ENCODE measurements at regions not wholly inside any gene's neighbourhood (a gene's known extent, or its start where the extent isn't known, plus 50 kb on each side); places are given as distances from the start of the nearest gene placed in this dataset.

DNA sequence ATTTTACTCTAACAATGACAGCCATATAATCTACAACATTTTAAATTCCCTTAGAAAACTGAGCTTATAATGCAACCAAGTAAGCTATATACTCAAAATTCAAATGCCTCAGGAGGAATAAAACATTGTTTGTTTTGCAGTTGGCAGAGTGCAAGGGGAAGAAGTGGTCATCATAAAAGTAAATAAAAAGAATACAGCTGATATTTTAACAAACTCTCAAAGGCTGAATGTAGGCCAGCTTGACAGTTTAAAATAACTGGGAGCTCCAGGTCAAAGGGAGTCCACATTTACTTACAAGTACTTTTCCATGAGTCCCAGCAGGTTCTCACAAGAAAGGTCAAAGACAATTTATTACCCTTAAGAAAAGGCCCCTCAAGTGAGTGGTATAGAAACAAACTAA lies 589.8 kb downstream of the BCKDHB start:
- no peak for DNase-seq

- DNase-seq = no peak
Measured at GRCh38 chr6:80690551-80691131, 584.2 kb downstream of the BCKDHB start.

DNA sequence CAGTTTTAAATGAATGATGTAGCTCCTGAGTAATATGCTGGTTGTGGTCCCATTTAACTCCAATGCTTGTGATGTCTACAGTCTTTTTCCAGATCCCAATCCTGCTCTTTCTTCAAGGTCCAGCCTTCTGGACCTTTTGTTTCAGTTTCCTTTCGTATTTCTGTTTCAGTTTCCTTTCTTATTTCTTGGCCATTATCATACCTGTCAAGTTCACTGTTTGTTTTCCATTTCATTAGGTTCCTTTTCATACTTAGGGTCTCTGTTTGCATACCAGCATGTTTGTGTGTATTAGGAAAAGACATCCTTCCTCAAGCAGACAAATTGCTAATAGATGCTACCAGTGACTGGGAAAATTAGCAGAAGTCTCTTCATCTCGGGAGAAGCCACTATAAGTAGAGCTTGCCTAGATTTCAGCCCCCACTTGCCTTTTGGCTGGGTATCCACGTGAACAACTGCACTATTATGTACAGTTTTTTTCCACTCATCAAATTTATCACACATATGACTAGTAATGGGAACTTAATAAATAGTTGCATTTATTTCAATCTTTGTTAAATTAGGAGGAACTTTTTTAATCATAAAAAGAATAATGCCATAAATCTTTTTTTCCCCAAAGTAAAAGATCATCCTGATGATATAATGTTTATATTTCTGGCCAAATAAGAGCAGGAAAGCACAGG lies 583.4 kb downstream of the BCKDHB start:
- no peak for DNase-seq

GRCh38 chr6:80679992-80680391 lies 573.5 kb downstream of the BCKDHB start:
- no peak for DNase-seq

GRCh38 chr6:80676386-80676785 lies 569.9 kb downstream of the BCKDHB start:
- no peak for DNase-seq

- no peak for DNase-seq
Measured at GRCh38 chr6:80674669-80675068, 568.2 kb downstream of the BCKDHB start.

DNA sequence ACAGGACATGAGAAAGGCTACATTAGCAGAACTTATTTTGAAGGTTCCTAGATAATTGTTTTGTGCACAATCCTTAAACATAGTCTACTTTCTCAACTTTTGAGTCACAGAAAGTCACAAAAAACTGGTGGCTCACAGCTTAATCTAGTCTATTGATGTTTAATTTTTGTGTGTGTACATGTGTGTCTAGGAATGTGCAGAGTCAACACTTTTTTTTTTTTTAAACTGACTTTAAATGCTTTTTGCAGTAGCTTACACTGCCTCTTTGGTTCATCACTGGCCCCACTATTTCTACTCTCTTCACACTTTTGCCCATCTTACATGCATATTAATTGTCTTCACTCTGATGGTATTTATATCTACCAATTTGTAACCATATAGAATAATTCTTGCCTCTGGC lies 566.9 kb downstream of the BCKDHB start:
- DNase-seq = no peak

DNA sequence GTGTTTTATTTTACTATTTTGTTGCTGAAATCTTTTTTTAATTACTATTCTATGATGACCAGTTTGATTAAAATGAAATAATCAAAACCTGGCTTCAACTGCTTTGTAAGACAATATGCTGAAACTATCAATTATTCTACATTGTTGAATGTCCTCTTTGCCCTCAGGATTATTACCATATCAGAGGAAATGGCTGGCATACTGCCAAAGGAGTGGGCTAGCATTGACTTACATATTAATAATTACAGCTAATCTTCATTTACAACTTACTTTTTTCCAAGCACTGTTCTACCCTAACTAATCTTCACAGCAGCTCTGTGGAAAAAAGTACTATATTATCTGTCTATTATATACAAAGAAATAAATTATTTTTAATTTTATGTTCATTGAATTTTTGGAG lies 560.5 kb downstream of the BCKDHB start:
- DNase-seq = no peak

DNA sequence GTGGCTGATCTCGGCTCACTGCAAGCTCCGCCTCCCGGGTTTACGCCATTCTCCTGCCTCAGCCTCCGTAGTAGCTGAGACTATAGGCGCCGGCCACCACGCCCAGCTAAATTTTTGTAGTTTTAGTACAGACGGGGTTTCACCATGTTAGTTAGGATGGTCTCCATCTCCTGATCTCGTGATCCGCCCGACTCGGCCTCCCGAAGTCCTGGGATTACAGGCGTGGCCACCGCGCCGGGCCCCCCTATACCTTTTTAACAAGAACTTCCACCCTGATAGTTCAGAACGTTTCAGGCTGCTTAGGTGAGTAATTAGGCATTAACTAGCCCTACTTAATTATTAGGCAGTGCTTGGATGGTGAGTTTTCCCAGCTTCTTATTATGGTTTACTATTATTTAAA lies 552.5 kb downstream of the BCKDHB start:
- DNase-seq = no peak

- DNase-seq = no peak
Measured at GRCh38 chr6:80647156-80647555, 540.7 kb downstream of the BCKDHB start.

DNA sequence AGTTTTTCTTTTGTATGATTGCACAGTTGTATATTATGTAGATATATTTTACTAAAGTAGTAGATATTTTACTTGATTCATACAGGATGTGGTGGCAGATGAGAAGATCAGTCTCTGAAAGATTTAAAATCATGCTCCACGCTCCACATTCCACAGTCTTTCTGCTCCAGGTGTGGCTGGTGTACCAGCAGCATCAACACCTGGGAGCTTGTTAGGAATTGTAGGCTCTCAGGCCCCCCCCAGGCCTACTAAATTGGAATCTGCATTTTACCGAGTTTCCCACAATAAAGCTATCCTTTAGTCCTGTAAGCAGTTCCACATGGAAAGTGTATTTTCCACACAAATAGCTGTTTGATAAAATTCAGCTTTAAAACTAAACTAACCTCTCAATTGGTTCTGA lies 537.4 kb downstream of the BCKDHB start:
- no peak for DNase-seq

- DNase-seq = no peak
Measured at GRCh38 chr6:80642452-80642851, 536.0 kb downstream of the BCKDHB start.

- DNase-seq = no peak
Measured at GRCh38 chr6:80641591-80641990, 535.1 kb downstream of the BCKDHB start.

- DNase-seq = no peak
Measured at GRCh38 chr6:80640176-80640575, 533.7 kb downstream of the BCKDHB start.

DNA sequence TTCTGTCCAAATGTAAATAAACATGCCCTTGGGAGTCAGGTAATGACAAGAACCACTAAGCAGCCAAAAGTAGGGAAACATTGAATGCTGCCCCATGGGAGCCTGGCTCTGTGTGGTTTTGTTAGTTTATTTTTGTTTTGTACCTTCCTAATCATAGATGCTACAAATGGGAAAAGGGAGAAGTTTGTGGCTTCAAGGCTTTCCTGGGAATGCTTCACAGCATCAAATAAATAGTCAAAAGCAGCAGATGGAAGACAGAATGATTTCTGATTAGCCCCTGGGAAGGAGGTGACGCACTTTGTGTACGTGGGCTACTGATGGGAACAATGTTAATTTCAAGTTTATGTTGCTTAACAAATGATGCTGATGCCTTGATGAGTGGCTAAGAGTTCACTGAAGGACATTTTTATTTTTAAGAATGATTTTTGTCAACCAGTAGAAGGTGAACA lies 532.7 kb downstream of the BCKDHB start:
- no peak for DNase-seq

- peak; percentile 52 to 80 (median 68) for DNase-seq
Measured at GRCh38 chr6:80638213-80639055, 532.0 kb downstream of the BCKDHB start.

DNA sequence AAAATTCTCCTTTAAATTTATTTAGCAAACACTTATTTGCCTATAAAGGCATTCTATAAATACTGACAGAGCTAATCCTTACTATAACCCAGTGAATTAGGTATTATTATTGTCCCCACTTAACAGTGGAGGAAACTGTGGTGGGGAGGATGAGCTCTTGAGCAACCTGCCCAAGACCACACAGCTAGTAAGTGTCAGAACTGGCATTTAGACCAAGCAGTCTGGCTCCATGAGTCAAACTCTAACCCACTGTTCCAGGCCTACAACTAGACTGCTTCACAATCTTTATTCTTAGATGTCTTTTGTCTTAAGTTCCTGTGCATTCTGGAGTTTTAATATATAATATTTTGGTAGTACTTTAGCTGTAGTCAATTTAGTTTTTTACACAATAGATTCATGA lies 530.8 kb downstream of the BCKDHB start:
- peak in 1 of 4 experiments; percentile 17 for DNase-seq

GRCh38 chr6:80636689-80637088 lies 530.2 kb downstream of the BCKDHB start:
- DNase-seq = no peak

GRCh38 chr6:80633412-80633811 lies 526.9 kb downstream of the BCKDHB start:
- DNase-seq = no peak

DNA sequence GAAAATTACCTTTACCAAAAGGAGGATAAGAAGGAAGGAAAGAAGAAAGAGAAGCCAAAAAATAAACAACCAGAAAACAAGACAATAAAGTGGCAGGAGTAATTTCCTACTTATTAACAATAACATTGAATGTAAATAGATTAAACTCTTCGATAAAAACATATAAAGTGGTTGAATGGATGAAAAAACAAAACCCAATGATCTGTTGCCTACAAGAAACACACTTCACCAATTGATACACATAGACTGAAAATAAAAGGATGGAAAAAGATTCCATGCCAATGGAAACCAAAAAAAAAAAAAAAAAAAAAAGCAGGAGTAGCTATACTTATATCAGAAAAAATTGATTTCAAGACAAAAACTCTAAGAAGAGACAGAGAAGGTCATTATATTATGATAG lies 518.9 kb downstream of the BCKDHB start:
- no peak for DNase-seq

DNA sequence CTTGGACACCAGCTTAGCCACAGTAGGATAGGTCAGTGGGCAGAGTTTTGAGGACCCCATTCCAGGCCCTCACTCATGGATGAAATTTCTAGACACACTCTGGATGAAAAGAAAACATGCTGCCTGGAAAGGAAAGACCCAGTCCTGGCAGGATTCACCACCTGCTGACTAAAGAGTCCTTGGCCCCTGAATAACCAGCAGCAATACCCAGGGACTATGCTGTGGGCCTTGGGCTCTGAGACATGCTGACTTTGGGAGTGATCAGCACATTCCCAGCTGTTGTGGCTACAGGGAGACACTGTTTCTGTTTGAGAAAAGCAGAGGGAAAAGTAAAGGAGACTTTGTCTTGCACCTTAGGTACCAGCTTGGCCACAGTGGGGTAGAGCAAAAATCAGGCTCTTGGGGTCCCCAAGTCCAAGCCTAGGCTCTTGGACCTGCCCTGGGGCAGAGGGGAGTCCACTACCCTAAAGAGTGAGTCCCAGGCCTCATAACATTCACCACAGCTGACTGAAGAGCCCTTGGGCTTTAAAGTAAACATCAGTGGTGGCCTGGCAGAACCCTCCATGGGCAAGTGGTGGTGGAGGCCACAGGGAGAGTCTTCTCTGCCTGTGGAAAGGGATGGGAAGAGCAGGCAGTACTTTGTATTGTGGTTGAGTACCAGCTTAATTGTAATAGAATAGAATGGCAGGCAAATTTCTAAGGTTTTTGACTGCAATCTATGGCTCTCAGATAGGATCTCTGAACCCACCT lies 516.8 kb downstream of the BCKDHB start:
- no peak for DNase-seq

DNA sequence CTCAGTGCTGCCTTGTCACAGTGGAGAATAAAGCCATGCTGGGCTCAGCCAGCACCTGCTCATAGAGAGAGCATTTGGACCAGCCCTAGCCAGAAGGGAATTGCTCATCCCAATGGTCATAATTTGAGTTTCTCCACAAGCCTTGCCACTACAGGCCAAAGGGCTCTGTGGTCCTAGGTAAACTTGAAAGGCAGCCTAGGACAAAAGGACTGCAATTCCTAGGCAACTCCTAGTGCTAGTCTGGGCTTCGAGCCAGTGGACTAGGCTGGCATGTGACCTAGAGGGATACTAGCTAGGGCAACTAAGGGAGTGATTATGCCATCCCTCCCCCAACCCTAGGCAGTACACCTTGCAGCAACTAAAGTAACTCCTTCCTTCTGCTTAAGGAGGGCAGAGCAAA lies 516.2 kb downstream of the BCKDHB start:
- DNase-seq = no peak

DNA sequence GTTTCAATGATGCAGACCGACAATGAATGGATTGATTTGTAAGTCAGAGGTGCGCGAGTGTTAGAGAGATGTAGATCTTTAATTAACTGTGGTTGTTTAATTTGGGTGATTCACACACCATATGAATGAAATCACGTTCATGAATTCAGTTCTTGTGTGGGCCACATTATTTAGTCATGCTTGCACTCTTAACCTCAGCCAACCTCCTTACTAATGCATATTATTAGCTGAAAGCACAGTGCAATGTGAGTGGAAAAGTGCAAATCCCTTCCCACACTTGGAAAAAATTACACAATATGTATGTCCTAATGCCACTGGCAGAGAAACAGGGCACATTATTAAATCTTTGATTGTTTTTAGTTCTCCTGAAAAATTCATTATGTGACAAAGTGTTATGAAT lies 512.5 kb downstream of the BCKDHB start:
- peak in 1 of 4 experiments; percentile 2 for DNase-seq

Measured in suppressor macrophage (primary cell).